Right lobe of liver (tissue), 6 donors: ENCODE measurements at regions not wholly inside any gene's neighbourhood (a gene's known extent, or its start where the extent isn't known, plus 50 kb on each side); places are given as distances from the start of the nearest gene placed in this dataset.

Experiments used
- ATAC-seq, 4 donors: fragments of 200-7000 bp; cut with Tn5 transposase; one replicate each; pipeline ENCODE4 v1.9.1; 2020; ENCODE audit warnings: mild to moderate bottlenecking in 4 of 4, moderate library complexity in 4 of 4
- DNase-seq, 3 donors: peaks; one replicate each; pipeline ENCODE4 v3.0.0-alpha.2; 2020
- H3K27ac ChIP-seq, 3 donors: fragments of 200-600 bp; one replicate each; pipeline ENCODE4 v1.8.0; 2022
- H3K27me3 ChIP-seq, 2 donors: fragments of 200-600 bp; one replicate each; pipeline ENCODE4 v1.8.0; 2022
- H3K36me3 ChIP-seq, 4 donors: fragments of 200-600 bp; sonication (generic) in 1 of 4; one replicate each; pipeline versions ENCODE4 v1.5.1 to v1.8.0; 2017 to 2022; ENCODE audit warnings: control low read depth in 1 of 4
- H3K4me1 ChIP-seq, 4 donors: fragments of 200-600 bp; sonication (generic) in 1 of 4; one replicate each; pipeline versions ENCODE4 v1.5.1 to v1.8.0; 2017 to 2022; ENCODE audit warnings: control low read depth in 1 of 4
- H3K4me3 ChIP-seq, 3 donors: fragments of 200-600 bp; one replicate each; pipeline ENCODE4 v1.8.0; 2022
- H3K9me3 ChIP-seq, 4 donors: fragments of 200-600 bp; sonication (generic) in 1 of 4; one replicate each; pipeline versions ENCODE4 v1.5.1 to v1.8.0; 2017 to 2022; ENCODE audit warnings: control low read depth in 1 of 4
- CTCF ChIP-seq, 4 donors: fragments of 200-600 bp in 3 of 4; fragments of 450-650 bp in 1 of 4; IDR thresholded peaks; one replicate each; pipeline versions ENCODE4 v1.5.1 to v1.8.0; 2016 to 2022; ENCODE audit warnings: antibody characterized with exemption in 4 of 4, mild to moderate bottlenecking in 2 of 4
- POLR2A ChIP-seq: fragments of 450-650 bp; IDR thresholded peaks from one replicate; pipeline ENCODE4 v1.6.1; 2017; ENCODE audit warnings: antibody characterized with exemption, mild to moderate bottlenecking
- WGBS: methylation state at CpG from one replicate; pipeline ENCODE4 v1.1.6; 2018; ENCODE audit warnings: low coverage, low lambda C conversion rate; ENCODE audit not compliant: insufficient coverage; ENCODE audit errors: missing lambda C conversion rate; 5-methylcytosine and 5-hydroxymethylcytosine counted together
- intact Hi-C, 2 donors: fragments of 100-400 bp; cut with DNase I; formaldehyde crosslinking; loops; one replicate each; pipeline versions ENCODE4 v1.11.2 to v1.14.1; 2022
- donor health status: DM: no; HTN: yes; CAD: no.
- donor health status: DM: no; HTN: no; CAD: no.
- donor health status: DM: no; HTN: no; CAD: no.
- donor health status: DM: no; HTN: yes; CAD: no.
- donor health status: DM: no; HTN: yes; CAD: no.

GRCh38 chr6:67717281-67717680 lies 917.8 kb upstream of the ADGRB3 start:
- Histone ChIP-seq H3K4me1 (no peaks in the 10 kb centered on the region), H3K9me3 (no peaks in the 10 kb centered on the region), H3K4me3 (no peak overlapping the region), H3K36me3 (no peaks in the 10 kb centered on the region), H3K27me3 (no peaks in the 10 kb centered on the region), H3K27ac (no peak overlapping the region)
- no peak for ATAC-seq
- DNase-seq: no peak
- TF ChIP-seq POLR2A (no peak), CTCF (IDR thresholded peaks at IDR 0.05) (no peak)
- 35% methylated on average over 3 of the region's 3 CpGs for WGBS
- intact Hi-C loops: no loop called here

DNA sequence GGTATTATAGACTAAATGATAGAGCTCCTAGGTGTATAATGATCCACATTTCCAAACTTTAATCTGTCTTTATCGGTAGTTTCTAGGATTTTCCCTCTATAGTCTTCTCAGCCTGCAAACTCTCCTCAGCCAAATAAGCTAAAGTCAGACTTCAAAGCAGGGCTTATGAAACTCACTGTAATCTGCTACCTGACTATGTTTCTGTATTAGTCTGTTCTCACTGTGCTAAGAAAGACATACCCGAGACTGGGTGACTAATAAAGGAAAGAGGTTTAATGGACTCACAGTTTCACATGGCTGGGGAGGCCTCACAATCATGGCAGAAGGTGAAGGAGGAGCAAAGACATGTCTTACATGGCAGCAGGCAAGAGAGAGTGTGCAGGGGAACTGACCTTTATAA lies 928.7 kb upstream of the ADGRB3 start:
- Histone ChIP-seq H3K36me3 (no peaks in the 10 kb centered on the region), H3K9me3 (no peaks in the 10 kb centered on the region), H3K27ac (no peak overlapping the region), H3K4me3 (no peak overlapping the region), H3K4me1 (no peaks in the 10 kb centered on the region), H3K27me3 (no peaks in the 10 kb centered on the region)
- DNase-seq (no peak), ATAC-seq (no peak)
- 64% methylated on average over 2 of the region's 2 CpGs for WGBS
- TF ChIP-seq CTCF (IDR thresholded peaks at IDR 0.05) (no peak), POLR2A (no peak)
- intact Hi-C loops: no loop called here

- WGBS: 25% methylated on average over 4 of the region's 4 CpGs
- Histone ChIP-seq H3K4me3 (no peak overlapping the region), H3K9me3 (no peaks in the 10 kb centered on the region), H3K27me3 (no peaks in the 10 kb centered on the region), H3K36me3 (no peaks in the 10 kb centered on the region), H3K4me1 (no peaks in the 10 kb centered on the region), H3K27ac (no peak overlapping the region)
- intact Hi-C loops: no loop called here
- TF ChIP-seq POLR2A: no peak
- no peak for TF ChIP-seq CTCF (IDR thresholded peaks at IDR 0.05)
- ATAC-seq: no peak
- no peak for DNase-seq
These were observed 936.5 kb upstream of the ADGRB3 start for GRCh38 chr6:67698534-67698933.

DNA sequence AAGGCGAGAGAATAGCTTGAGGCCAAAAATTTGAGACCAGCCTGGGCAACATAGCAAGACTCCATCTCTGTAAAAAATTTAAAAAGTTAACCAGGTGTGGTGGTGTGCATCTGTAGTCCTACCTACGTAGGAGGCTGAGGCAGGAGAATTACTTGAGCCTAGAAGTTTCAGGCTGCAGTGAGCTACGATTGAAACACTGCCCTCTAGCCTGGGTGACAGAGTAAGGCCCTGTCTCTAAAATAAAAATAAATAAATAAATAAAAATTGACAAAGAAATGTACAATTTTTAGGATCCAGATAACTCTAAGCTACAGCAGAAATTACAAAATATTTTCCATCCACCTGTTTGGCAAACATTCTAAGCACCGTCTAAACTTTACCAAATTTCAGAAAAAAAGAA lies 941.0 kb upstream of the ADGRB3 start:
- Histone ChIP-seq H3K36me3 (no peaks in the 10 kb centered on the region), H3K9me3 (no peaks in the 10 kb centered on the region), H3K4me3 (no peak overlapping the region), H3K27ac (no peak overlapping the region), H3K4me1 (no peaks in the 10 kb centered on the region), H3K27me3 (no peaks in the 10 kb centered on the region)
- 65% methylated on average over 4 of the region's 4 CpGs for WGBS
- DNase-seq (no peak), ATAC-seq (peak in 2 of 4 donors; percentile 30 to 38)
- intact Hi-C loops: no loop called here
- TF ChIP-seq CTCF (IDR thresholded peaks at IDR 0.05) (peak; percentile 15 to 34 (median 26)), POLR2A (no peak)

GRCh38 chr6:67689329-67689728 lies 945.8 kb upstream of the ADGRB3 start:
- Histone ChIP-seq H3K9me3 (no peaks in the 10 kb centered on the region), H3K36me3 (no peaks in the 10 kb centered on the region), H3K4me3 (no peak overlapping the region), H3K4me1 (no peaks in the 10 kb centered on the region), H3K27me3 (no peaks in the 10 kb centered on the region), H3K27ac (no peak overlapping the region)
- 65% methylated on average over 1 of the region's 1 CpG for WGBS
- no peak for DNase-seq
- TF ChIP-seq POLR2A: no peak
- TF ChIP-seq CTCF (IDR thresholded peaks at IDR 0.05): no peak
- no peak for ATAC-seq
- intact Hi-C loops: no loop called here
